ENCODE measurements at regions not wholly inside any gene's neighbourhood (a gene's known extent, or its start where the extent isn't known, plus 50 kb on each side); places are given as distances from the start of the nearest gene placed in this dataset.
"Not testable (repeated sequence)": the region's sequence is repeated elsewhere in the genome, so short reads cannot be mapped to it uniquely, and the experiment has no call there.

DNA sequence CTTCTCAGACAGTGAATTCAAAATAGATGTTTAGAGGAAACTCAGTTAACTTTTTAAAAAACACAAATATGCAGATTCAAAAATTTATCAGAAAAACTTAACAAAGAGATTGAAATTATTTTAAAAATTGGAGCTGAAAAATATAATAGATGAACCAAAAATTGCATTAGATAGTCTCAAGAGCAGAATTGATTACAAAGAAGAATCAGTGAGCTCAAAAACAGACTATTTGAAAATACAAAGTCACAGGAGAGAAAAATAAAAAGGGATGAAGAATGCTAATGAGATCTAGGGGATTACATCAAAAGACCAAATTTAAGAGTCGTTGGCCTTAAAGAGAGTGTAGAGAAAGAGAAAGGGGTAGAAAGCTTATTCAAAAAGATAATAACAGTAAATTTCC is 700.5 kb downstream of the COL12A1 start:
- DNase-seq (ENCODE audit: low read depth, low spot score), result no peak

DNA sequence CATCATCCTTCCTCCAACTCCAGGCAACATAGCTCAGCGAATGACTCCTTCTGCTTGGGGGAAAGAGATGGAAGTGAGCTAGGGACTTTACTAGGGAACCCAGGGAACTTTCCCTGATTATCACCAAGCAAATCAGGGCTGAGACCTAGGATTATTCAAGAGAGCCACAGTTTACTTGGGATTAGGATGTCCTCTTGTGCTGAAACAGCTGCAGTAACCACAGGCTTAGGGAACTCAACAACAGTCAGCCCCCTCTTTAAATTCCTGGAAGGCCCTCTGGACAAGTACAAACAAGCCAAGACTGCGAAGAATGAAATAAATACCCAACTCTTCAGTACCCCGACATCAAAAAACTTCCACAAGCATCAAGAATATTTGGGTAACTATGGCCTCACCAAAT is 700.9 kb downstream of the COL12A1 start:
- DNase-seq (ENCODE audit: low read depth, low spot score), result no peak

- DNase-seq (ENCODE audit: low read depth, low spot score), result no peak
Observed at GRCh38 chr6:74492587-74492986, 713.3 kb downstream of the COL12A1 start.

DNA sequence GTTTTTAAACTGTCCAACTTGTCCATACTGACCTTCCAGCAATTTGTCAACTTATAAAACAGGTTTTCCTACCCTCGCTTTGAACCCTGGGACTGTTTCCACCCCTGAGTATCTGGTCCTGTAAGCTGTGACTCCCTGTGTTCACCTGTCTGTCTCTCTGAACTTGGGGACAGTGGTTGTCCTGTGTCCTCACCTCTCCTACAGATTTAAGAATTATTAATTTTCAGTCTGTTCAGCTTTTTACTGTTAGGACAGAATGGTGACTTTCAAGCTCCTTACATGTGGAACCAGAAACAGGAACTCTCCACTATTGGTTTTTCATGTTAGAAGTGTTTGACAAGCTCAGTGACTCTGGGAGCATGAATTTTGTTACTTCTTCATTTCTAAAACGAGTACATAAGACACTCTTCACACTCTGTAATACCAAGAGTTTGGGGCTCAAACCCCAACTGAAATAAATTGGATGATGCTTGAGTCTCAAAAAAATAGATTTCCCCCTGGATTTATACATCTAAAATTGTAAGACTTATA is 713.9 kb downstream of the COL12A1 start:
- no peak for DNase-seq (ENCODE audit: low read depth, low spot score)

DNA sequence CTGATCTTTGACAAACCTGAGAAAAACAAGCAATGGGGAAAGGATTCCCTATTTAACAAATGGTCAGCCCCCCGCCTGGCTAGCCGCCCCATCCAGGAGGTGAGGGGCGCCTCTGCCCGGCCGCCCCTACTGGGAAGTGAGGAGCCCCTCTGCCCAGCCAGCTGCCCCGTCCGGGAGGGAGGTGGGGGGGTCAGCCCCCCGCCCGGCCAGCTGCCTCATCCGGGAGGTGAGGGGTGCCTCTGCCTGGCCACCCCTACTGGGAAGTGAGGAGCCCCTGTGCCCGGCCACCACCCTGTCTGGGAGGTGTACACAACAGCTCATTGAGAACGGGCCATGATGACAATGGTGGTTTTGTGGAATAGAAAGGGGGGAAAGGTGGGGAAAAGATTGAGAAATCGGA is 717.1 kb downstream of the COL12A1 start:
- not testable (repeated sequence) for DNase-seq (ENCODE audit: low read depth, low spot score)

GRCh38 chr6:74482180-74482579 is 723.7 kb downstream of the COL12A1 start:
- no peak for DNase-seq (ENCODE audit: low read depth, low spot score)

DNA sequence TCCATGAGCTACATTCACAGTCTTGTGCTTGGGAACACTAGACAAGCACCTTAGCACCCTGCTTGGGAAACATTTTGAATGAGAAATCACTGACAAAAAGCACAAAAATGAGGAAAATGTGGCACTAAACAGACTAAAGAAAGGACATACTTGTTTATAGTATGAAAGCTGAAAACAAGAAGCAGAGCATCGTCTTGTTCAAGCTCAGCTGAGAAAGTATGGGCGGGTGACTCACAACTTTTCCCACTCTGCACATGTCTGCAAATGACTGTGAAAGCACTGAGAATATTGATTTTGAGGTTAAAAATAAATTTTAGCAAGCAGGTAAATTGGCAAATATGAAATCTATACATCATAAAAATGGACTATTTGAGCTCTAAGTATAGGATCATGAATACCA is 725.3 kb downstream of the COL12A1 start:
- DNase-seq (ENCODE audit: low read depth, low spot score), result no peak

GRCh38 chr6:74479960-74480359 is 725.9 kb downstream of the COL12A1 start:
- no peak for DNase-seq (ENCODE audit: low read depth, low spot score)

DNA sequence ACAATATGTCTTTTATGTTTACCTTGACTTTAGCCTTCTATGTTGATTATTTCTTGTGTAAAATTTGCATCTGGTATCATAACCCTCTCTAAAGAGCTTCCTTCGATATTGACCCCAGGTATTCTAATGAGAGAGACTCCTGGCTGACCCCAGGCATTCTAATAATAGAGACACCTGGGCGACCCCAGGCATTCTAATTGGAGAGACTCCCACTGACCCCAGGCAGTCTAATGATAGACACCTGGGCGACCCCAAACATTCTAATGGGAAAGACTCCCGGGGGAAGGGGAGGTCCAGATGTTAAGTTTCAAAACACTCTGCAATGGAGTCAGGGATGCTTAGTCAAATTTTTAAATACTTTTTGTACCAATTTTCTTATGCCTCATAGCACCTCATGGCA is 726.4 kb downstream of the COL12A1 start:
- no peak for DNase-seq (ENCODE audit: low read depth, low spot score)

- not testable (repeated sequence) for DNase-seq (ENCODE audit: low read depth, low spot score)
Observed at GRCh38 chr6:74474046-74474445, 731.8 kb downstream of the COL12A1 start.

DNA sequence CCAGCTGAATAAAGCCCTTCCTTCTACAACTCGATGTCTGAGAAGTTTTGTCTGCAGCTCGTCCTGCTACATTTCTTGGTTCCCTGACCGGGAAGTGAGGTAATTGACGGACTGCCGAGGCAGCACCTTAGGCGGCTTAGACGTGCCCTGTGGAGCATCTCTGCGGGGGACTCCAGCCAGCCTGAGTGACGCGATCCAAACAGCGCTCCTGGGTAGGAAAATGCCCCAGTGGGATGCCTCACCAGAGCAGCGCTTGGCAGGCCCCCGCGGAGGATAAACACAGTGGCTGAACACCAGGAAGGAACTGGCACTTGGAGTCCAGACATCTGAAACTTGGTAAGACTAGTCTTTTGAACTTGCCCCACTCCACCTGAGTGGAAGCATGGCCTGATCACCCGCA is 737.3 kb downstream of the COL12A1 start:
- not testable (repeated sequence) for DNase-seq (ENCODE audit: low read depth, low spot score)

- DNase-seq (ENCODE audit: low read depth, low spot score), result no peak
Observed at GRCh38 chr6:74467533-74468215, 738.2 kb downstream of the COL12A1 start.

DNA sequence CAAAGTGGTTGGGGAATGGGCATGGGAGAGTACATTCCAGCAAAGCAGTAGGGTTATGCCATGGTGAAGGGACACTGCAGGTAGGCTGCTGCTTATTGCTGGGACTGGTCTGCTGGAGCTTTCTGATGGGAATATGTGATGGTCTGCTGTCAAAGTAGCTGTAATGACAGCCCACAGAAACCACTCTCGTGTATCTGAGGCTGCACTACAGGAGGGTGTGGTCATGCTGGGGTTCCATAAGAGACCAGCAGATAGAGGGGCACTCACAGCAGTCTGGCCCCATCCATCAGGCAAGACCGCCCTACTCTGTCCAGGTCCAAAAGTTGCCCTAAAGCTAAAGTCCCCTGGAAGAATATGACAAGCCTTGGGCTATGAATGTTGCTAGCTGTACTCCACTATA is 739.3 kb downstream of the COL12A1 start:
- no peak for DNase-seq (ENCODE audit: low read depth, low spot score)

DNA sequence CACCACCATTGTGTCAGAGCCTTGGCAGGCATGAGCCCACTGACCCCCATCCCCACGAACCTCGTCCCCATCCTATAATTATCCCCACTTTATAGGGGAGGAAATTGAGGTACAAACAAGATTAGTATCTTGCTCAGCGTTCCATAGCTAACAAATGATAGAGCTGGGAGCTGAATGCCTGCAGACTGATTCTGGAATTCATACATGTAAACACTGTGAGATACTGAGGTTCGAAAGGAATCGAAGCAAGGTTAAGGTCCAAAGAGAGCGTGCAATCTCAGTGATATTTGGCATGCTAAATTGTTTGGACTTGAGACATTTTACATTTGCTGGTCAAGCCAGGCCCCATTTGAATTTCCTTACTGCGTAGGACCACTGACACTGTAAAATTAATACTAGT is 746.6 kb downstream of the COL12A1 start:
- no peak for DNase-seq (ENCODE audit: low read depth, low spot score)

DNA sequence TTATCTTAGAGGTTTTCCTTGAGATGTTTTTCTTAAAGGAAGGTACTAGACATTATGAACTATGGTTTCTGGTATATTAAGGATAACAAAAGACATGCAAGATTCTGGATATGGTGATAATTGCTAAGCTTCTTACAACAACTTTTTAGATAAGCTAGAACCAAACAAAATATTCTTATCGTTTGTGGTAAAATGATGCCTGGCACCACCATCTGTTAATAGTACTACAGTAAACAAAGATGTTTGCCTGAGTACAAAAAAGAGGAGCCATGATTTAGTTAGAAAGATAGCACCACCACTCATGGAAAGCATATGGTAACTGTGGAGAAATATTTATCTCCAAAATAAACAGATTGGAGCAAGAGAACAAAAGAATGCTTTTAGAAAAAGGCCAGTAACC is 747.3 kb downstream of the COL12A1 start:
- no peak for DNase-seq (ENCODE audit: low read depth, low spot score)

GRCh38 chr6:74455786-74456185 is 750.1 kb downstream of the COL12A1 start:
- no peak for DNase-seq (ENCODE audit: low read depth, low spot score)

DNA sequence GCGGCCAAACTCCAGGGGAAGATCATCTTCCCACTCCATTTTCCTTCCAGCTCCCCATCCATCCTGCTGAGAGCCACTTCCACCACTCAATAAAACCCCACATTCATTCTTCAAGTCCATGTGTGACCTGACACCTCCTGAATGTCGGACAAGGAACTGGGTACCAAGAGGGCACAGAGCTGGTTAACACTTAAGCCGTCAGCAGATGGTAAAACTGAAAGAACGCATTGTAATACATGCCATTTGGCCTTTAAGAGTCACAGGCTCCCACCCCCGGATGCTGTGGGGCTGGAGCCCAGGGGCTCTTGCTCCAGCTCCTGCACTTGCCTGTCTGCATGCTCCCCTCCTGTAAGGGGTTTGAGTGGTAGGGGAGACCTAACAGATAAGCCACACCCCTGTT is 753.9 kb downstream of the COL12A1 start:
- no peak for DNase-seq (ENCODE audit: low read depth, low spot score)

DNA sequence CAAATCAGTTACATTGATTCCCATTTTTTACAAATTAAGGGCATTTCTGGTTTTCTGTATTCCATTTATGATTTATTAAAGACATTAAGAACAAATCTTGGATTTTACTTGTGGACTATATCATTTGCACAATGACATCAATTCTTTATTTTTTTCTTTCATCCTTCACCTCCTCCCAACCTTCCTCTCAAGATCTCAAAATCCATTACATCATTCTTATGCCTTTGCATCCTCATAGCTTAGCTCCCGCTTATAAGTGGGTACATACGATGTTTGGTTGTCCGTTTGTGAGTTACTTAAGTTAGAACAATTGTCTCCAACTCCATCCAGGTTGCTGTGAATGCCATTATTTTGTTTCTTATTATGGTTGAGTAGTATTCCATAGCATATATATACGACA is 752.8 kb downstream of the CD109 start:
- no peak for DNase-seq (ENCODE audit: low read depth, low spot score)

GRCh38 chr6:74447013-74447412 is 751.0 kb downstream of the CD109 start:
- DNase-seq (ENCODE audit: low read depth, low spot score), result no peak

DNA sequence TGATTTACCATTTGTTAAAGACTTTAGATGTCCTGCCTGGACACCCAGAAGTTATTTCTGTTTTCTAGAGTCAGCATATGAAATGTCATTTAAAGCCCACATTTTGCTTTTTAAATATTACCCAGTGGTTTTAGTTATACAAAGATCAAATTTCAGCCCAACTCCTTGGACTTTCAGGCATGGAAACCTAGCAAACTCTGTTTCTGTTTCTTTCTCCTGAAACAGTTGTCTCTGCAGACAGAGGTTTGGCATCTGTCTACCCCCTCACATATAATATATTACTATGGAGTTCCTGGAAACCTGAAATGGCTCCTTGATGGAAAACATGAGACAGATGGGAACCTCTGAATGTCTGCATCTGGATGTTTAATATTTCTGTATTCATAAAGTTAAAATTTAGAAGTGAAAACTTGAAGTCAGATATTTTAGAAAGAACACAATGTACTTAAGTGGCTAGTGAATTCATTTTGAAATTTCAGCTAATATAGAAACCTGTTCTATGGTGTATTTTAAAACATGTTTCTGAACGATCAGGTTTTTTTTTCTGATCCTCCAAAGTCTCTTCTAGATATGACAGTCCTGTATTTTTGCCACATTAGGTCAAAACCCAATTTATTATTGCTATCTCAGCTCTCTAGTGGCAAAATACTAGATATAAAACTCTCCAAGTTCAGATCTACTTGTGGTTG is 743.3 kb downstream of the CD109 start:
- no peak for DNase-seq (ENCODE audit: low read depth, low spot score)

DNA sequence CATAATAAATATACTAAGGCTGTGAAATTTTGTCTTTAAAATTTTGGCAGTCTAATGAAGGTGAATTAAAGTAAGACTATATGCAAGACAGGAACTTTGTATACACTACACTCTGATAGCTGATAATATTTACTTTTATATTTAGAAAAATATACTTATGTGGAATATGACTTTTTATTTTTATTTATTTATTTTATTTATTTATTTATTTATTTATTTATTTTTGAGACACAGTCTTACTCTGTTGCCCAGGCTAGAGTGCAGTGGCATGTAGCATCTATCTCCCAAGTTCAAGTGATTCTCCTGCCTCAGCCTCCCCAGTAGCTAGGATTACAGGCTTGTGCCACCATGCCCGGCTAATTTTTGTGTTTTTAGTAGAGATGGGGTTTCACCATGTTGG is 742.4 kb downstream of the CD109 start:
- DNase-seq (ENCODE audit: low read depth, low spot score), result not testable (repeated sequence)

GRCh38 chr6:74434171-74434570 is 738.2 kb downstream of the CD109 start:
- no peak for DNase-seq (ENCODE audit: low read depth, low spot score)

Measured in pulmonary artery endothelial cell (primary cell).